ENCODE measurements at regions not wholly inside any gene's neighbourhood (a gene's known extent, or its start where the extent isn't known, plus 50 kb on each side); places are given as distances from the start of the nearest gene placed in this dataset.
A peak's percentile ranks its signal among the peaks of the same experiment; 100 is the strongest.
"Not testable (repeated sequence)": the region's sequence is repeated elsewhere in the genome, so short reads cannot be mapped to it uniquely, and the experiment has no call there.

DNA sequence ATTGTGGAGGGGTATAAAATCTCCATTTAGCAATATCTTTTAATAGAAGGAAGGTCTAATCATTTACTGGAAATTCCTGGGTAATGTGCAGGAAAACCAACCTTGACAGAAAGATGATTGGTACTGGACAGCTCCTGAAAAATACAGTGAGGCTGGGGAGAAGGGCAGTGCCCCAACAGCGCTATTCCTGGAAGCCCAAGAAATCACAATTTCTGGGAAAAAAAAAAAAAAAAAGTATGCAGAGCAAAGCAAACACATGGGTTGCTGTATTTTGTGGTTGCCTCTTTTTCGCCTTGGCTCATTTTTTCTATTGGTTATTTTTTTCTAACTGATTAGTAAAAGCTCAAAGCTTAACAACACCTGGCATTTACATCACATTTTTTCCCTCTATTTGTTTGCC is 249.7 kb downstream of the ENC1 start:
- H3K27ac ChIP-seq (ENCODE audit: extremely low read depth, low read depth, low read length) = no peak overlapping the region

DNA sequence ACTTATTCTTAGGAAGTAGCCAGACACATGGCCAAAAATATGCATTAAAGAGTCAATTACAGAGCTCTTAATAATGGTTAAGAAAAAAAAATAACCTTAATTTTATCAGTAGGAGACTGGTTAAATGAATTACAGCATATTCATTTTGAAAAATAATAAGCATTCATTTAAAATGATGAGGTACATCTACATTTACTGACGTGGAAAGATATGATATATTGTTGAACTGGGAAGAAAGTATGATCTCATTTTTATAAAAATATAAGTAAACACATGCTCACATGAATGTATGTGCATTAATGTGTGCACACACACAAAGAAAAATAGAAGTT is 250.3 kb downstream of the ENC1 start:
- POLR2A ChIA-PET = no interaction called here
- no peak overlapping the region for H3K27ac ChIP-seq (ENCODE audit: extremely low read depth, low read depth, low read length)
- no peaks in the 10 kb centered on the region for H3K36me3 ChIP-seq (ENCODE audit: control insufficient read depth in 2 of 2, insufficient read depth in 1 of 2, low read length in 2 of 2)
- CTCF ChIA-PET = interaction anchor here (0.6 kb wide), 1 partner anchor 660 kb away, joined by 3 read pairs; no protein-coding TSS in a partner anchor
- H3K9me3 ChIP-seq (ENCODE audit: control insufficient read depth, insufficient read depth, low read depth, low read length) = no peaks in the 10 kb centered on the region; the same call in 1 of the 2 replicates
- peaks cover 14% of the 10 kb centered on the region for H3K4me1 ChIP-seq (ENCODE audit: control insufficient read depth, insufficient read depth, low read length)
- TF ChIP-seq ZNF202 (tag by site-specific recombination; IDR thresholded peaks at IDR 0.05; ENCODE audit: borderline replicate concordance) = no peak
- no peak for TF ChIP-seq ZNF544 (tag by site-specific recombination; IDR thresholded peaks at IDR 0.05)
- no peak for TF ChIP-seq ZNF341 (tag by site-specific recombination; IDR thresholded peaks at IDR 0.05; ENCODE audit: low read depth)
- no peak for TF ChIP-seq FEZF1 (tag by site-specific recombination; IDR thresholded peaks at IDR 0.05)
- TF ChIP-seq ZNF112 (tag by site-specific recombination; IDR thresholded peaks at IDR 0.05) = no peak
- no peak overlapping the region for H3K4me3 ChIP-seq (ENCODE audit: low read depth, low read length)

More for the DNA sequence above, 249.7 kb downstream of the ENC1 start:
- Histone ChIP-seq H3K4me1 (ENCODE audit: control insufficient read depth, insufficient read depth, low read length) (peaks cover 12% of the 10 kb centered on the region), H3K9me3 (ENCODE audit: control insufficient read depth, insufficient read depth, low read depth, low read length) (no peaks in the 10 kb centered on the region; the same call in 1 of the 2 replicates), H3K4me3 (ENCODE audit: low read depth, low read length) (no peak overlapping the region), H3K36me3 (ENCODE audit: control insufficient read depth in 2 of 2, insufficient read depth in 1 of 2, low read length in 2 of 2) (no peaks in the 10 kb centered on the region)
- TF ChIP-seq, protein P1, sequence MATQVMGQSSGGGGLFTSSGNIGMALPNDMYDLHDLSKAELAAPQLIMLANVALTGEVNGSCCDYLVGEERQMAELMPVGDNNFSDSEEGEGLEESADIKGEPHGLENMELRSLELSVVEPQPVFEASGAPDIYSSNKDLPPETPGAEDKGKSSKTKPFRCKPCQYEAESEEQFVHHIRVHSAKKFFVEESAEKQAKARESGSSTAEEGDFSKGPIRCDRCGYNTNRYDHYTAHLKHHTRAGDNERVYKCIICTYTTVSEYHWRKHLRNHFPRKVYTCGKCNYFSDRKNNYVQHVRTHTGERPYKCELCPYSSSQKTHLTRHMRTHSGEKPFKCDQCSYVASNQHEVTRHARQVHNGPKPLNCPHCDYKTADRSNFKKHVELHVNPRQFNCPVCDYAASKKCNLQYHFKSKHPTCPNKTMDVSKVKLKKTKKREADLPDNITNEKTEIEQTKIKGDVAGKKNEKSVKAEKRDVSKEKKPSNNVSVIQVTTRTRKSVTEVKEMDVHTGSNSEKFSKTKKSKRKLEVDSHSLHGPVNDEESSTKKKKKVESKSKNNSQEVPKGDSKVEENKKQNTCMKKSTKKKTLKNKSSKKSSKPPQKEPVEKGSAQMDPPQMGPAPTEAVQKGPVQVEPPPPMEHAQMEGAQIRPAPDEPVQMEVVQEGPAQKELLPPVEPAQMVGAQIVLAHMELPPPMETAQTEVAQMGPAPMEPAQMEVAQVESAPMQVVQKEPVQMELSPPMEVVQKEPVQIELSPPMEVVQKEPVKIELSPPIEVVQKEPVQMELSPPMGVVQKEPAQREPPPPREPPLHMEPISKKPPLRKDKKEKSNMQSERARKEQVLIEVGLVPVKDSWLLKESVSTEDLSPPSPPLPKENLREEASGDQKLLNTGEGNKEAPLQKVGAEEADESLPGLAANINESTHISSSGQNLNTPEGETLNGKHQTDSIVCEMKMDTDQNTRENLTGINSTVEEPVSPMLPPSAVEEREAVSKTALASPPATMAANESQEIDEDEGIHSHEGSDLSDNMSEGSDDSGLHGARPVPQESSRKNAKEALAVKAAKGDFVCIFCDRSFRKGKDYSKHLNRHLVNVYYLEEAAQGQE (tag by site-specific recombination; IDR thresholded peaks at IDR 0.05) = peak; percentile 83
- TF ChIP-seq ZNF24 (tag by site-specific recombination; IDR thresholded peaks at IDR 0.05) = no peak
- TF ChIP-seq ZNF10 (tag by site-specific recombination; IDR thresholded peaks at IDR 0.05) = no peak
- no peak for TF ChIP-seq EGR2 (tag by site-specific recombination; IDR thresholded peaks at IDR 0.05; ENCODE audit: low read depth)
- ChIA-PET POLR2A (no interaction called here), CTCF (interaction anchor here (0.9 kb wide), 1 partner anchor 249 kb away, joined by 3 read pairs; the partner anchor contains the start of gene ENC1)

DNA sequence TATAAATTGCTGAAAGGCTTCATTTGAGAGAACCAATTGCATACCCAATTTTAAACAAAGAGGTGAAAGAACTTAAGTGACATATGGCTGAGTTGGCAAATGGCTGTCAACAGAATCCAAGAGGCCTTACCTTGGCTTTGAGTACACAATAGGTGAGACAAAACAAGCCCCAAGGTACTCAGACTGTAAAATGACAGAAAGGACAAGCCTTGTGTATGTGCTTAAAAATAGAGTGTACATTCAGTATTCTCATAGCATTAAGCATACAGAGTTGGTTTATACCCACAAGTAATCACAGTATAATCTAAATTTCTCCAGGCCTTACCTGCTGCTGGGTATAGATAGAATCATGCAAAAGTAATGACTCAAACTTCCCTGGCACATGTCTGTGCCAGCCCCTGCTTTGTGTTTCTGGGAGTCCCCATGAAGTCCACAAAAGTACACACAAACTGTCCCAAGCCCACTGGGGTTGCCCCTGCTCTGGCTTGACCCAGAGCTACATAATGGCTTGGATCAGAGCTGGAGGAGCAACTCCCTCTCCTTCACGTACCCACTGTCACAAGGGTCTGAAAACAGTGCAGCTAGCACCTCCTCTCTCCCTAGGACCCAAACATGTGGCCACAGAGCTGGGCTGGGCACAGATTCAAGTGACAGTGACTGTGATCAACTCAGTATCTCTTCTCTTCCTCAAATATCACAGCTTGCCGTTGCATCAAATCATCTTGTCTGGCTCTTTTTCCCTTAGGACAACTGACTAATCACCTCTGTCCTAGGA is 250.8 kb downstream of the ENC1 start:
- Histone ChIP-seq H3K27ac (ENCODE audit: extremely low read depth, low read depth, low read length) (no peak overlapping the region), H3K4me3 (ENCODE audit: low read depth, low read length) (no peak overlapping the region), H3K36me3 (ENCODE audit: control insufficient read depth in 2 of 2, insufficient read depth in 1 of 2, low read length in 2 of 2) (no peaks in the 10 kb centered on the region), H3K4me1 (ENCODE audit: control insufficient read depth, insufficient read depth, low read length) (peaks cover 15% of the 10 kb centered on the region), H3K9me3 (ENCODE audit: control insufficient read depth, insufficient read depth, low read depth, low read length) (no peaks in the 10 kb centered on the region; the same call in 1 of the 2 replicates)
- TF ChIP-seq GFI1B (tag by site-specific recombination; IDR thresholded peaks at IDR 0.05) (no peak), ZNF433 (tag by site-specific recombination; IDR thresholded peaks at IDR 0.05; ENCODE audit: low read depth) (no peak)
- ChIA-PET POLR2A (no interaction called here), CTCF (interaction anchor here (0.6 kb wide), 1 partner anchor 660 kb away, joined by 3 read pairs; no protein-coding TSS in a partner anchor)

DNA sequence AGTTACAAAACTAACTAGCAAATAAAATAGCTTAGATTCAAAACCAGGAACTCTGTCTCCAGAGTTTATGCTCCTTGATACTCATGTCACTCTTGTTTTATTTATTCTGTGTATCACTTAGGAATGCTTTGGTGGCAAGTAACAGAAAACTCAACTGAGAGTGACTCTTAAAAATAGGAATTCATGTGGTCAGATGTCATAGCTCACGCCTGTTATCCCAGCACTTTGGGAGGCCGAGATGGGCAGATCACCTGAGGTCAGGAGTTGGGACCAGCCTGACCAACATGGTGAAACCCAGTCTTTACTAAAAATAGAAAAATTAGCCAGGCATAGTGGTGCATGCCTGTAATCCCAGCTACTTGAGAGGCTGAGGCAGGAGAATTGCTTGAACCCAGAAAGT is 252.1 kb downstream of the ENC1 start:
- H3K9me3 ChIP-seq (ENCODE audit: control insufficient read depth, insufficient read depth, low read depth, low read length); H3K36me3 ChIP-seq (ENCODE audit: control insufficient read depth in 2 of 2, insufficient read depth in 1 of 2, low read length in 2 of 2); H3K4me3 ChIP-seq (ENCODE audit: low read depth, low read length); POLR2A ChIA-PET; H3K27ac ChIP-seq (ENCODE audit: extremely low read depth, low read depth, low read length): not testable (repeated sequence)
- H3K4me1 ChIP-seq (ENCODE audit: control insufficient read depth, insufficient read depth, low read length) = peaks cover 24% of the 10 kb centered on the region
- CTCF ChIA-PET = interaction anchor here (1.6 kb wide), 1 partner anchor 176 kb away, joined by 4 read pairs; no protein-coding TSS in a partner anchor

All from HEK293 (cell line).